ENCODE measurements at regions not wholly inside any gene's neighbourhood (a gene's known extent, or its start where the extent isn't known, plus 50 kb on each side); places are given as distances from the start of the nearest gene placed in this dataset.

GRCh38 chr20:11320033-11320432 lies 597.7 kb upstream of the BTBD3 start:
- Histone ChIP-seq H2BK15ac (ENCODE audit: low read depth, low read length) (no peak overlapping the region), H3K27ac (ENCODE audit: insufficient read depth, low read length) (no peak overlapping the region), H4K5ac (ENCODE audit: low read depth, low read length) (no peak overlapping the region), H3K27me3 (ENCODE audit: control insufficient read depth, insufficient read depth, low read length) (no peaks in the 10 kb centered on the region), H3K18ac (ENCODE audit: low read depth, low read length) (no peak overlapping the region), H2AFZ (replicated peaks; ENCODE audit: low read length, poor library complexity) (no peak overlapping the region), H3K9me3 (ENCODE audit: control insufficient read depth, insufficient read depth, low read length) (no peaks in the 10 kb centered on the region), H3K79me1 (ENCODE audit: low read depth in 1 of 2, low read length in 2 of 2) (no peaks in the 10 kb centered on the region), H2BK20ac (ENCODE audit: low read depth, low read length) (no peak overlapping the region), H3K14ac (replicated peaks; ENCODE audit: low read depth, low read length) (no peak overlapping the region), H4K8ac (ENCODE audit: low read depth in 2 of 2, low read length in 2 of 2) (no peak overlapping the region), H2BK5ac (ENCODE audit: low read depth, low read length, poor library complexity, severe bottlenecking) (no peak overlapping the region), H2AK9ac (replicated peaks; ENCODE audit: low read depth, low read length, poor library complexity) (no peak overlapping the region), H3K4me2 (ENCODE audit: low read depth, low read length) (no peak overlapping the region), H4K91ac (ENCODE audit: insufficient read depth, low read depth, low read length) (no peak overlapping the region), H3K56ac (ENCODE audit: extremely low read depth, insufficient read depth, low read length) (no peak overlapping the region), H4K20me1 (ENCODE audit: insufficient read depth, low read length) (no peaks in the 10 kb centered on the region), H2AK5ac (ENCODE audit: low read depth, low read length) (no peak overlapping the region), H3K9me1 (ENCODE audit: insufficient read depth, low read length) (no peaks in the 10 kb centered on the region), H3K4me1 (ENCODE audit: control insufficient read depth, insufficient read depth, low read length) (no peaks in the 10 kb centered on the region), H3K36me3 (ENCODE audit: control insufficient read depth, insufficient read depth, low read length) (no peaks in the 10 kb centered on the region), H3K9ac (ENCODE audit: low read depth, low read length) (no peak overlapping the region), H3K4ac (ENCODE audit: low read depth, low read length) (no peak overlapping the region), H3K4me3 (ENCODE audit: insufficient read depth, low read depth, low read length) (no peak overlapping the region), H2BK120ac (ENCODE audit: low read depth, low read length) (no peak overlapping the region), H3K23ac (ENCODE audit: low read depth, low read length) (no peak overlapping the region)
- BruUV-seq (replicated peaks): no TSS peak
- dilution Hi-C loops (cut with HindIII; ENCODE audit: low sequenced_read_pairs, unreplicated experiment) (no loop called here), in situ Hi-C loops (cut with MboI; ENCODE audit: low sequenced_read_pairs) (no loop called here), intact Hi-C loops (cut with micrococcal nuclease) (no loop called here)
- POLR2A ChIA-PET (ENCODE audit: unreplicated experiment): no interaction called here
- no peak for DNase-seq
- CTCF ChIA-PET: no interaction called here
- ATAC-seq (ENCODE audit: low read depth): no peak
- no peak for TF ChIP-seq SMC3 (IDR thresholded peaks at IDR 0.05; ENCODE audit: low read depth, low read length)
- TF ChIP-seq POLR2A (IDR thresholded peaks at IDR 0.05; ENCODE audit: low read depth, low read length): no peak
- TF ChIP-seq ELK1 (IDR thresholded peaks at IDR 0.05; ENCODE audit: borderline replicate concordance, low read depth, low read length): no peak
- no peak for TF ChIP-seq MAFK (IDR thresholded peaks at IDR 0.05; ENCODE audit: low read depth, low read length)
- no peak for TF ChIP-seq FOS (IDR thresholded peaks at IDR 0.05; ENCODE audit: low read depth, low read length)
- no peak for TF ChIP-seq CEBPB (IDR thresholded peaks at IDR 0.05; ENCODE audit: low read depth, low read length)
